GM19023 (cell line): ENCODE measurements at regions not wholly inside any gene's neighbourhood (a gene's known extent, or its start where the extent isn't known, plus 50 kb on each side); places are given as distances from the start of the nearest gene placed in this dataset.
A peak's percentile ranks its signal among the peaks of the same experiment; 100 is the strongest.
"Not testable (repeated sequence)": the region's sequence is repeated elsewhere in the genome, so short reads cannot be mapped to it uniquely, and the experiment has no call there.

Experiments used
- ATAC-seq: cut with Tn5 transposase; IDR thresholded peaks from one replicate; pipeline ENCODE4 v1.9.1; 2021; ENCODE audit warnings: mild to moderate bottlenecking, moderate library complexity; ENCODE audit not compliant: unreplicated experiment

- ATAC-seq = no peak
Measured at GRCh38 chr7:106563466-106564150, 97.3 kb downstream of the CCDC71L start.

- ATAC-seq = no peak
Measured at GRCh38 chr7:106562711-106563366, 98.1 kb downstream of the CCDC71L start.

DNA sequence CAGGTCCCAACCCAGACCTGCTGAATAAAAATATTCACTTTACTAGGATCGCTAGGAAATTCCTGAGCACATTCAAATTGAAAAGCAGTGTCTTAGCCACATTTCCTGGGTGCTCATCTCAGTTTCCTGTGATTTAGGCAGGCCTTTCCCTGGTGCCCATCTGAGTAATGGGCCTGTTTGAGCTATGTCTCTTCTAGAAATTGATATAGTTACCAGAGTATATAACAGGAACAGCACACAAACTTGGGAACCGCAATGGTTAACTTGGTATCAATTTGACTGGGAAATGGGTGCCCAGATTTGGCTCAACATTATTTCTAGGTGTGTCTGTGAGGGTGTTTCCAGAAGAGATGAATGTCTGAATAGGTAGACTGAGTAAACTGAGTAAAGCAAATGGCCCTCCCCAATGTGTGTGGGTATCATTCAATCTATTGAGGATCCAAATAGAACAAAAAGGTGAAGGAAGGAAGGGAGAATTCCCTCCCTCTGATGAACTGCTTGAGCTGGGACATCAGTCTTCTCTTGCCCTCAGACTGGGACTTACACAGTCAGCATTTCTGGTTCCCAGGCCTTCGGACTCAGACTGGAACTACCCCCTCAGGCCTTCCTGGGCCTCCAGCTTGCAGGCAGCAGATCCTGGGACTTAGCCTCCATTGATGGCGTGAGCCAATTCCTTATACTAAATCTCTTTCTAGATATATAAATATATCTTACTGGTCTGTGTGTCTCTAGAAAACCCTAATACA lies 99.1 kb downstream of the CCDC71L start:
- no peak for ATAC-seq

DNA sequence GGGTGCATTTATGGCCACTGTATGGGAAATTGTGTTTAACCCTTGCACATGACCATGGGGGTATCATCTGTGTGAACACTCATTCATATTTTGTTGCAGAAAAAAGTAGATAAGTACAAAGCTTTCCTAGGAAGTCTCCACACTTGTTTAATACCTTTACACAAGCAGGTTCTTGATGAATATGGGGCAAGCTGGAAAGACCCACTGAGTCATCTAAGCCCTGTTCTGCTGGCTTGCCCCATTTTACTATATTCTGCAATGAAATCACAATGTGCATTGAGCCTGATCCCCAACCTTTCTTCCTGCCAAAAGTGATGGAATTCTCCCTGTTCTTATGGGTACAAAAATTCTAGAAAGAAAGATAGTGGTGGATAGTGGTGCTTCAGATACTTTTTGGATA lies 99.8 kb downstream of the CCDC71L start:
- ATAC-seq = no peak

DNA sequence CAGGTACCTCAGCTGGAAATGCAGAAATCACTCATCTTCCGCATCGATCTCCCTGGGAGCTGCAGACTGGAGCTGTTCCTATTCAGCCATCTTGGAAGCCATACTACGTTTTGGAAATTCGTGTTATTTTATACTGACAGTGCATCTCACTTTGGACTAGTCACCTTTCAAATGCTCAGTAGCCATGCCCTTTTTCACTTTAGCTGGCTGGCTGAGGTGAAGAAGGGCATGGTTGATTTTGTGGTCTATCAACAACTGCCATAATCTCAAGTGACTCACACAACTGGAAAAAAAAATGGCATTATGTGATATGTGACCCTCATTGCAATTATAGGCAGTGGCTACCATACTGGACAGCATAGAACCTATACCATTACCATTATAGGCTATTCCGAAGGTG lies 100.5 kb downstream of the CCDC71L start:
- no peak for ATAC-seq

DNA sequence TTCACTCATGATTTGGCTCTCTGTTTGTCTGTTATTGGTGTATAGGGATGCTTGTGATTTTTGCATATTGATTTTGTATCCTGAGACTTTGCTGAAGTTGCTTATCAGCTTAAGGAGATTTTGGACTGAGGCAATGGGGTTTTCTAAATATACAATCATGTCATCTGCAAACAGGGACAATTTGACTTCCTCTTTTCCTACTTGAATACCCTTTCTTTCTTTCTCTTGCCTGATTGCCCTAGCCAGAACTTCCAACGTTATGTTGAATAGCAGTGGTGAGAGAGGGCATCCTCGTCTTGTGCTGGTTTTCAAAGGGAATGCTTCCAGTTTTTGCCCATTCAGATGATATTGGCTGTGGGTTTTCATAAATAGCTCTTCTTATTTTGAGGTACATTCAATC lies 104.7 kb downstream of the CCDC71L start:
- ATAC-seq = not testable (repeated sequence)

- ATAC-seq = not testable (repeated sequence)
Measured at GRCh38 chr7:106554623-106555022, 106.3 kb downstream of the CCDC71L start.

- no peak for ATAC-seq
Measured at GRCh38 chr7:106553446-106553836, 107.5 kb downstream of the CCDC71L start.

DNA sequence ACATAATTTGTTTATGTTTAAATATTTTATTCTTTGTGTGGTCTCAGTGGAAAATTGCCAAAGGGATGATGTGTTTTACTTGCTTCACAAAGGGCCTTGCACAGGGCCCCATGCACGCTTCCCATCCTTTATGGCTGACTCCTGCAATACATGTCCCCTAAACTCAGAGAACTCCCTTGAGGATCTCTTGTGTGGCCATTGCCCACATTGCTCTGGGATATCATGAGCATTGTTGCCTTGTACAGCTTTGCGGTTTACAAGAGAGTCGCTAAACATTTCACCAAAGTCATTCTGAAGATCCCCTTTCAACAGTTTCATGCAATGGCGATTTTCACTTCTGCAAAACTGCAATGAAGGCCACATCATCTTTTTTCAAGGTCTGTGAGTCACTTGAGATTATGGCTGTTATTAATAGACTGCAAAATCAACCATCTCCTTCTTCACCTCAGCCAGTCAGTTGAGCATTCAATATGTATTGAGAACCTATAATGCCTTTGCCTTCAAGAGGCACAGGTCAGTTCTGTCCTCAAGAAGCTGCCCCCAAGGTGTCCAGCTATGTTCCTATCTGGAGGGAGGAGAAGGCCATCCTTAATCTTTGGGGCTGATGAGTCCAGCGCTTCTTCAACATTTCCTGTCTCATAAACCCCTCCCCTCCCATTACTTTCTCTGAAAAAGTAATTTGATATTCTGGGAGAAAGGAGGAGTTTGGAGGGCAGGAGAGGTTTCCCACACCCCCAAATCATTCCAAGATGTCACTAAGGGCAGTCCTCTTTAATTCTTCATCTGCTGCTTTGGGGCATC lies 108.1 kb downstream of the CCDC71L start:
- peak; percentile 99 for ATAC-seq

DNA sequence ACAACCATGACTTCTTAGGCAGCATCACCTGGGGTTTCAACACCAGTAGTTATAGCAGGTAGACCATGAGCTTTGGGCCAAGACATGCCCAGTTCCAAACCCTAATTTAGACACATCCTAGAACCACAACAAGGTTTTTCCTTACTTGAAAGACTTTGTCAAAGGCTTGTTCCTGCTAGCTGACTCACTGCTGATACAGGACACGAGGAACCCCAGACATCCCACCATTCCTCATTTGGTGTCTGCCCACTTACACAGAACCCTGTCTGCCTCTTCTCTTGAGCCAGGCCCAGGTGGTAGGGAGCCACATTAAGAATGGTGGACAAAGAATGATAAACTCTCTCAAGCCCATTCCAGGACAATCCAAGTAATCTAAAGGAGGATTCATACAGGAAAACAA lies 109.0 kb downstream of the CCDC71L start:
- ATAC-seq = no peak

- ATAC-seq = no peak
Measured at GRCh38 chr7:106548491-106548890, 112.5 kb downstream of the CCDC71L start.

DNA sequence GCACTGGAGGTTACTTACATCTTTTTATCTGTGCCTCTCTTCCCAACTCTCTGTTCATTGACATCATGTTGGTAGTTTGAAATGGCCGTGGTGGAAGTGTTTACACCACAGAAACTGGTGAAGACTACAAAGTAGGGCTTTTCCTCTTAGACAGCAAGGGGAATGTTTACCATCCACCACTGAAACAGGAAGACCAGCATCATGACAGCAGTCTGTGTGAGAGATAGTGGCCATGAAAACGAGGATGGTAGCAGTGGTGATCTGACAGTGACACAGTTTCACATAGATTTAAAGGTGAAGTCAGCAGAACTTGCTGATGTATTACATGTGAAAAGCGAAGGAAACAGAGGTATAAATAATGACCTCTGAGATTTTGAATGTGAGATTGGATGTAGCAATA lies 115.7 kb downstream of the CCDC71L start:
- no peak for ATAC-seq

- no peak for ATAC-seq
Measured at GRCh38 chr7:106543221-106543757, 117.7 kb downstream of the CCDC71L start.

- no peak for ATAC-seq
Measured at GRCh38 chr7:106542550-106543220, 118.3 kb downstream of the CCDC71L start.

GRCh38 chr7:106538638-106539037 lies 122.3 kb downstream of the CCDC71L start:
- ATAC-seq = no peak

- no peak for ATAC-seq
Measured at GRCh38 chr7:106537119-106537518, 123.8 kb downstream of the CCDC71L start.

DNA sequence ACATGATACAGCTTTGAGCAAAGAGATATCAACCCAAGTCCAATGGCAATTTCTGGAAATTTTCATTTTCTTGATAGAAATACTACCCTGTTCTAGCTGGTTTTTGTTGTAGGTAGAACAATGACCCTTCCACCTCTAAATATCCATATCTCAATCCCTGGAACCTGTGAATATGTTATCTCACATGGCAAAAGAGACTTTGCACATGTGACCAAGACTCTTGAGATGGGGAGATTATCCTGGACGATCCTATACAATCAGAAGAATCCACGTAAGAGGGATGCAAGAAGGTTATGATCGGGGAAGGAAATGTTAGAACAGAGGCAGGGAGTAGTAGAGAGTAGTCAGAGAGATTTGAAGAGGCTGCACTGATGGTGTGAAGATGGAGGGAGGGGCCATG lies 124.9 kb downstream of the CCDC71L start:
- ATAC-seq = no peak

DNA sequence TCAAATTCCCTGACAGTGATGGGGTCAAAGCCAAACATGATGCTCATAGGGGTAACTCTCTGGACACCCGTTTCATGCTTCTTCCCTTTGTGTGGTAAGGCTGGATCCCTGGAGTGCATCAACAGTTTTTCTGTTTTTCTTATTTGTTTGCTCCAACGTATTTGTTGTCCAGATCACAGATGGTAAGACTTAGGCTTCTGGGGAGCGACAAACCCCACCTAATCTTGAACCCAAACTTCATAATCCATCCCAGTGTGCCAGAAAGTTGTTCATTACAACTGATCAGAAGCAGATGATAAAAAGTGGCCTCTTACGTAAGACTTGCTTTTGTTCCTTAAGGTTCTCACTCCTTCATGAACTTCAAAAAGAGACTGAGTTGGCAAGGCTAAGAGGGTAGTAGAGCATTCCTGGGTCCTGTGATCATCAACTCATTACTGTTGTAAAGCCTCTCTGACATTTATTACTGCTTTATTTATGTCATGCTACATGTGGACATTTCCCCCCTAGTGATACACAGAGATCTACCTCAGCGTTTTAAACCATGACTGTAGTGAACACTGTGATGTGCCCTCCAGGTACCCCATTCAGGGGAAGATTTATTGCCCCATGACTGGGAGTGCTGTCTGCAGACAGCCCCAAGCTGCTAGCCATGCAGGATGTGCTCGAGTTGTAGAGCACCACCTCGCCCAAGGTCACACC lies 125.6 kb downstream of the CCDC71L start:
- no peak for ATAC-seq

GRCh38 chr7:106534271-106534846 lies 126.6 kb downstream of the CCDC71L start:
- no peak for ATAC-seq
